IMR-90 (cell line): ENCODE measurements at regions not wholly inside any gene's neighbourhood (a gene's known extent, or its start where the extent isn't known, plus 50 kb on each side); places are given as distances from the start of the nearest gene placed in this dataset.

Experiments used
- CTCF ChIP-seq: conservative IDR thresholded peaks from 2 replicates; pipeline ENCODE4 v1.5.1; 2012; ENCODE audit warnings: mild to moderate bottlenecking, low read depth, low read length, improper control_type of control experiment
- FOS ChIP-seq: fragments of 150-350 bp; IDR thresholded peaks from 2 replicates; pipeline ENCODE4 v1.6.1; 2016; ENCODE audit warnings: low read depth, low read length
- MAFK ChIP-seq: IDR thresholded peaks from 2 replicates; pipeline ENCODE4 v1.6.1; 2012; ENCODE audit warnings: low read depth, low read length, improper control_type of control experiment
- MXI1 ChIP-seq: IDR thresholded peaks from 2 replicates; pipeline ENCODE4 v1.6.1; 2012; ENCODE audit warnings: low read depth, mild to moderate bottlenecking, low read length, moderate library complexity, borderline replicate concordance
- POLR2A ChIP-seq: IDR thresholded peaks from 2 replicates; pipeline ENCODE4 v1.6.1; 2012; ENCODE audit warnings: mild to moderate bottlenecking, low read depth, low read length
- RCOR1 ChIP-seq: IDR thresholded peaks from 2 replicates; pipeline ENCODE4 v1.6.1; 2012; ENCODE audit warnings: mild to moderate bottlenecking, low read length, improper control_type of control experiment; ENCODE audit not compliant: insufficient replicate concordance
- SMC3 ChIP-seq: fragments of 150-350 bp; IDR thresholded peaks from 2 replicates; pipeline ENCODE4 v1.6.1; 2016; ENCODE audit warnings: low read depth, mild to moderate bottlenecking, antibody characterized with exemption, low read length, moderate library complexity
- TF ChIP-seq, protein P1 (sequence below): fragments of 150-350 bp; IDR thresholded peaks from 2 replicates; pipeline ENCODE4 v1.6.1; 2016; ENCODE audit warnings: low read depth, mild to moderate bottlenecking, low read length, moderate library complexity, borderline replicate concordance

DNA sequence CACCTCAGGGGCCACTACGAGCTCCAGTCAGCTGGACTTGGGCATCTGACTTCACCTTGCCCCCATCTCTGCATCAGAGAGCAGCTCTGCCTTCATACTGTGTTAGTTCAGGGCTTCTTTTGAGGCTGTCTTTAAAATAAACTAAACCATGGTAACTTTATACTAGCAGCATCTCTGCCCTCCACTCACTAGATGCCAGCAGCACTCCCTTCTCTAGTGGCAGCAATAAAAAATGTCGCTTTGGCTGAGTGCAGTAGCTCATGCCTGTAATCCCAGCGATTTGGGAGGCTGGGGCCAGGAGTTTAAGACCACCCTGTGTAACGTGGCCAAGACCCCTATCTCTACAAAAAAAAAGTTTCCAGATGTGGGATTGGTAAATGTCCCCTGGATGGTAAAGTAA lies 584.4 kb downstream of the INHBA start:
- TF ChIP-seq CTCF: no peak
- no peak for TF ChIP-seq POLR2A
- TF ChIP-seq SMC3: no peak
- no peak for TF ChIP-seq FOS
- no peak for TF ChIP-seq MAFK
- TF ChIP-seq, protein P1, sequence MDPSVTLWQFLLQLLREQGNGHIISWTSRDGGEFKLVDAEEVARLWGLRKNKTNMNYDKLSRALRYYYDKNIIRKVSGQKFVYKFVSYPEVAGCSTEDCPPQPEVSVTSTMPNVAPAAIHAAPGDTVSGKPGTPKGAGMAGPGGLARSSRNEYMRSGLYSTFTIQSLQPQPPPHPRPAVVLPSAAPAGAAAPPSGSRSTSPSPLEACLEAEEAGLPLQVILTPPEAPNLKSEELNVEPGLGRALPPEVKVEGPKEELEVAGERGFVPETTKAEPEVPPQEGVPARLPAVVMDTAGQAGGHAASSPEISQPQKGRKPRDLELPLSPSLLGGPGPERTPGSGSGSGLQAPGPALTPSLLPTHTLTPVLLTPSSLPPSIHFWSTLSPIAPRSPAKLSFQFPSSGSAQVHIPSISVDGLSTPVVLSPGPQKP: no peak
- no peak for TF ChIP-seq RCOR1
- TF ChIP-seq MXI1: no peak
